Osteoblast (primary cell): ENCODE measurements at regions not wholly inside any gene's neighbourhood (a gene's known extent, or its start where the extent isn't known, plus 50 kb on each side); places are given as distances from the start of the nearest gene placed in this dataset.
"Not testable (repeated sequence)": the region's sequence is repeated elsewhere in the genome, so short reads cannot be mapped to it uniquely, and the experiment has no call there.

Source experiments
- DNase-seq: peaks from one replicate; pipeline ENCODE4 v3.0.0; 2011; ENCODE audit warnings: low spot score, mixed read lengths; ENCODE audit not compliant: insufficient read length; ENCODE audit errors: missing footprints
- H2AFZ ChIP-seq: 2 replicates; pipeline ENCODE4 v1.6.0; 2011; ENCODE audit warnings: mild to moderate bottlenecking, low read length
- H3K27ac ChIP-seq: 2 replicates; pipeline ENCODE4 v1.5.1; 2011; ENCODE audit warnings: mild to moderate bottlenecking, low read depth, low read length, moderate library complexity
- H3K27me3 ChIP-seq: 2 replicates; pipeline ENCODE4 v1.6.0; 2012; ENCODE audit warnings: mild to moderate bottlenecking, control low read depth, inconsistent platforms, low read length, moderate library complexity; ENCODE audit not compliant: insufficient read depth
- H3K36me3 ChIP-seq: 2 replicates; pipeline ENCODE4 v1.5.1; 2011; ENCODE audit warnings: mild to moderate bottlenecking, low read length, control low read depth, moderate library complexity; ENCODE audit not compliant: insufficient read depth
- H3K4me1 ChIP-seq: 2 replicates; pipeline ENCODE4 v1.5.1; 2011; ENCODE audit warnings: mild to moderate bottlenecking, low read length, control low read depth, moderate library complexity; ENCODE audit not compliant: insufficient read depth
- H3K4me2 ChIP-seq: 2 replicates; pipeline ENCODE4 v1.6.0; 2011; ENCODE audit warnings: mild to moderate bottlenecking, low read length; ENCODE audit not compliant: insufficient read depth
- H3K4me3 ChIP-seq: fragments of 200-600 bp; sonication (generic); 3 replicates; pipeline ENCODE4 v1.5.1; 2012; ENCODE audit warnings: mild to moderate bottlenecking, low read length, inconsistent platforms; ENCODE audit not compliant: insufficient read depth
- H3K79me2 ChIP-seq: 2 replicates; pipeline ENCODE4 v1.6.0; 2012; ENCODE audit warnings: mild to moderate bottlenecking, low read length, control low read depth, inconsistent platforms; ENCODE audit not compliant: insufficient read depth
- H3K9me3 ChIP-seq: 2 replicates; pipeline ENCODE4 v1.5.1; 2011; ENCODE audit warnings: low read depth, low read length, control low read depth
- H4K20me1 ChIP-seq: 2 replicates; pipeline ENCODE4 v1.6.0; 2012; ENCODE audit warnings: mild to moderate bottlenecking, low read length, control low read depth; ENCODE audit not compliant: insufficient read depth
- CTCF ChIP-seq: IDR thresholded peaks from 2 replicates; pipeline ENCODE4 v1.5.1; 2011; ENCODE audit warnings: mild to moderate bottlenecking, low read depth, low read length, moderate library complexity; ENCODE audit errors: extremely low read depth

GRCh38 chr7:66467887-66468286 lies 160.8 kb upstream of the KCTD7 start:
- Histone ChIP-seq H3K79me2 (no peaks in the 10 kb centered on the region), H2AFZ (no peak overlapping the region), H3K4me3 (no peak overlapping the region), H3K27me3 (no peaks in the 10 kb centered on the region), H3K27ac (no peak overlapping the region), H3K4me1 (no peaks in the 10 kb centered on the region), H3K4me2 (no peak overlapping the region), H3K36me3 (no peaks in the 10 kb centered on the region), H3K9me3 (no peaks in the 10 kb centered on the region), H4K20me1 (no peaks in the 10 kb centered on the region)
- DNase-seq = no peak
- TF ChIP-seq CTCF = no peak

GRCh38 chr7:66473064-66473463 lies 155.6 kb upstream of the KCTD7 start:
- H3K4me3 ChIP-seq, H3K36me3 ChIP-seq, H3K79me2 ChIP-seq, H2AFZ ChIP-seq, H4K20me1 ChIP-seq, H3K4me2 ChIP-seq, DNase-seq, H3K4me1 ChIP-seq, H3K27me3 ChIP-seq, H3K9me3 ChIP-seq, H3K27ac ChIP-seq: not testable (repeated sequence)

GRCh38 chr7:66474441-66474840 lies 154.2 kb upstream of the KCTD7 start:
- H3K4me3 ChIP-seq = no peak overlapping the region
- H3K27me3 ChIP-seq = no peaks in the 10 kb centered on the region

GRCh38 chr7:66476056-66476455 lies 152.6 kb upstream of the KCTD7 start:
- H3K4me2 ChIP-seq, H3K4me3 ChIP-seq, H3K27ac ChIP-seq, H3K36me3 ChIP-seq, DNase-seq, H3K79me2 ChIP-seq, H2AFZ ChIP-seq, H3K27me3 ChIP-seq, H3K9me3 ChIP-seq, H4K20me1 ChIP-seq, H3K4me1 ChIP-seq: not testable (repeated sequence)

More at GRCh38 chr7:66474441-66474840, 154.2 kb upstream of the KCTD7 start:
- no peaks in the 10 kb centered on the region for H3K4me1 ChIP-seq
- H2AFZ ChIP-seq = no peak overlapping the region
- no peak for DNase-seq
- H4K20me1 ChIP-seq = no peaks in the 10 kb centered on the region
- H3K79me2 ChIP-seq = no peaks in the 10 kb centered on the region
- no peaks in the 10 kb centered on the region for H3K9me3 ChIP-seq
- no peak for TF ChIP-seq CTCF
- no peak overlapping the region for H3K4me2 ChIP-seq
- no peaks in the 10 kb centered on the region for H3K36me3 ChIP-seq
- H3K27ac ChIP-seq = no peak overlapping the region

- not testable (repeated sequence) for H3K9me3 ChIP-seq, H3K27ac ChIP-seq, H3K79me2 ChIP-seq, H4K20me1 ChIP-seq, H3K4me2 ChIP-seq, H2AFZ ChIP-seq, H3K4me3 ChIP-seq, DNase-seq, H3K27me3 ChIP-seq, H3K36me3 ChIP-seq, H3K4me1 ChIP-seq
These were observed 150.8 kb upstream of the KCTD7 start for GRCh38 chr7:66477822-66478397.

GRCh38 chr7:66481229-66481628 lies 147.5 kb upstream of the KCTD7 start:
- not testable (repeated sequence) for H3K4me3 ChIP-seq, H2AFZ ChIP-seq, H3K79me2 ChIP-seq, H3K4me1 ChIP-seq, H3K27ac ChIP-seq, H3K9me3 ChIP-seq, H3K4me2 ChIP-seq, DNase-seq, H3K27me3 ChIP-seq, H4K20me1 ChIP-seq, H3K36me3 ChIP-seq

GRCh38 chr7:66489065-66489464 lies 139.6 kb upstream of the KCTD7 start:
- H3K36me3 ChIP-seq, DNase-seq, H3K27me3 ChIP-seq, H3K9me3 ChIP-seq, H3K79me2 ChIP-seq, H3K4me2 ChIP-seq, H3K4me1 ChIP-seq, H3K4me3 ChIP-seq, H2AFZ ChIP-seq, H4K20me1 ChIP-seq, H3K27ac ChIP-seq: not testable (repeated sequence)

GRCh38 chr7:66489741-66490140 lies 138.9 kb upstream of the KCTD7 start:
- H3K4me3 ChIP-seq = not testable (repeated sequence)

More at GRCh38 chr7:66489741-66490140, 138.9 kb upstream of the KCTD7 start:
- H3K9me3 ChIP-seq, H3K79me2 ChIP-seq, DNase-seq, H3K27me3 ChIP-seq, H4K20me1 ChIP-seq, H2AFZ ChIP-seq, H3K4me1 ChIP-seq, H3K4me2 ChIP-seq, H3K27ac ChIP-seq, H3K36me3 ChIP-seq: not testable (repeated sequence)
